ENCODE measurements at regions not wholly inside any gene's neighbourhood (a gene's known extent, or its start where the extent isn't known, plus 50 kb on each side); places are given as distances from the start of the nearest gene placed in this dataset.
"Not testable (repeated sequence)": the region's sequence is repeated elsewhere in the genome, so short reads cannot be mapped to it uniquely, and the experiment has no call there.

DNA sequence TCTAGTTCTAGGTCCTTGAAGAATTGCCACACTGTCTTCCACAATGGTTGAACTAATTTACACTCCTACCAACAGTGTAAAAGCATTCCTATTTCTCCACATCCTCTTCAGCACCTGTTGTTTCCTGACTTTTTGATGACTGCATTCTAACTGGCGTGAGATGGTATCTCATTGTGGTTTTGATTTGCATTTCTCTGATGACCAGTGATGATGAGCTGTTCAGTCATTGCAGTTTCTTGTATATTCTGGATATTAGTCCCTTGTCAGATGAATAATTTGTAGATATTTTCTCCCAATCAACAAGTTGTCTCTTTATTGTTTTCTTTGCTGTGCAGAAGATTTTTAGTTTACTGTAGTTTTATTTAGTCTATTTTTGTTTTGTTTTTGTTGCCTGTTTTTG lies 812.3 kb upstream of the ACO1 start:
- H3K4me2 ChIP-seq (ENCODE audit: low read length); H3K9ac ChIP-seq (ENCODE audit: low read length); H4K8ac ChIP-seq (ENCODE audit: low read depth, low read length); H3K36me3 ChIP-seq (ENCODE audit: control insufficient read depth in 1 of 2, insufficient read depth in 2 of 2, low read length in 2 of 2); H3K18ac ChIP-seq (ENCODE audit: low read length); H2AFZ ChIP-seq (ENCODE audit: insufficient read depth, low read length, poor library complexity); H3K79me2 ChIP-seq (ENCODE audit: control insufficient read depth, insufficient read depth, low read length, poor library complexity); H4K12ac ChIP-seq (ENCODE audit: low read depth, low read length); H3K4me3 ChIP-seq (ENCODE audit: low read depth, low read length); H2BK120ac ChIP-seq (ENCODE audit: insufficient read depth, low read length, poor library complexity); H3K9me3 ChIP-seq (ENCODE audit: insufficient read depth, low read depth, low read length); H3K23ac ChIP-seq (ENCODE audit: low read length); H3K4me1 ChIP-seq (ENCODE audit: control insufficient read depth in 1 of 2, insufficient read depth in 2 of 2, low read length in 2 of 2); H3K79me1 ChIP-seq (ENCODE audit: low read length); H2BK12ac ChIP-seq (ENCODE audit: low read length); H2BK5ac ChIP-seq (ENCODE audit: low read depth, low read length, poor library complexity); H3K4ac ChIP-seq (ENCODE audit: low read depth, low read length); H2AK5ac ChIP-seq (ENCODE audit: low read length); H3K27me3 ChIP-seq (ENCODE audit: insufficient read depth, low read length); H4K91ac ChIP-seq (ENCODE audit: low read depth, low read length); H3K14ac ChIP-seq (ENCODE audit: low read length); DNase-seq; H3K27ac ChIP-seq (ENCODE audit: low read depth, low read length): not testable (repeated sequence)
- WGBS (ENCODE audit: extremely low coverage, insufficient coverage, insufficient read length) = no CpG with 5 or more reads among the region's 1 CpG

- no peak overlapping the region for H3K4me2 ChIP-seq (ENCODE audit: low read length)
- no peak overlapping the region for H2BK120ac ChIP-seq (ENCODE audit: insufficient read depth, low read length, poor library complexity)
- no peak overlapping the region for H3K18ac ChIP-seq (ENCODE audit: low read length)
- H2BK5ac ChIP-seq (ENCODE audit: low read depth, low read length, poor library complexity) = no peak overlapping the region
- no peak overlapping the region for H4K8ac ChIP-seq (ENCODE audit: low read depth, low read length)
- H3K14ac ChIP-seq (ENCODE audit: low read length) = no peak overlapping the region
- H3K27ac ChIP-seq (ENCODE audit: low read depth, low read length) = no peak overlapping the region
- H3K36me3 ChIP-seq (ENCODE audit: control insufficient read depth in 1 of 2, insufficient read depth in 2 of 2, low read length in 2 of 2) = no peaks in the 10 kb centered on the region
- no peak overlapping the region for H4K12ac ChIP-seq (ENCODE audit: low read depth, low read length)
- H3K4me3 ChIP-seq (ENCODE audit: low read depth, low read length) = no peak overlapping the region
- DNase-seq = peak in 1 of 2 donors; percentile 4
- no peak overlapping the region for H3K9ac ChIP-seq (ENCODE audit: low read length)
- no peak overlapping the region for H2AK5ac ChIP-seq (ENCODE audit: low read length)
- H2BK12ac ChIP-seq (ENCODE audit: low read length) = no peak overlapping the region
- no peaks in the 10 kb centered on the region for H3K79me2 ChIP-seq (ENCODE audit: control insufficient read depth, insufficient read depth, low read length, poor library complexity)
- no peak overlapping the region for H3K4ac ChIP-seq (ENCODE audit: low read depth, low read length)
- H2AFZ ChIP-seq (ENCODE audit: insufficient read depth, low read length, poor library complexity) = no peak overlapping the region
- no CpG with 5 or more reads among the region's 2 CpGs for WGBS (ENCODE audit: extremely low coverage, insufficient coverage, insufficient read length)
- peaks cover 2 to 6% of the 10 kb centered on the region in 2 experiments for H3K4me1 ChIP-seq (ENCODE audit: control insufficient read depth in 1 of 2, insufficient read depth in 2 of 2, low read length in 2 of 2)
- no peaks in the 10 kb centered on the region for H3K27me3 ChIP-seq (ENCODE audit: insufficient read depth, low read length)
- H3K23ac ChIP-seq (ENCODE audit: low read length) = no peak overlapping the region
- H3K9me3 ChIP-seq (ENCODE audit: insufficient read depth, low read depth, low read length) = no peaks in the 10 kb centered on the region
- H4K91ac ChIP-seq (ENCODE audit: low read depth, low read length) = no peak overlapping the region
- no peaks in the 10 kb centered on the region for H3K79me1 ChIP-seq (ENCODE audit: low read length)
These were observed 810.9 kb upstream of the ACO1 start for GRCh38 chr9:31573561-31573960.

- Histone ChIP-seq H3K4ac (ENCODE audit: low read depth, low read length) (no peak overlapping the region), H2BK12ac (ENCODE audit: low read length) (no peak overlapping the region), H2BK5ac (ENCODE audit: low read depth, low read length, poor library complexity) (no peak overlapping the region), H2AFZ (ENCODE audit: insufficient read depth, low read length, poor library complexity) (no peak overlapping the region), H3K4me3 (ENCODE audit: low read depth, low read length) (no peak overlapping the region), H4K12ac (ENCODE audit: low read depth, low read length) (no peak overlapping the region), H3K79me2 (ENCODE audit: control insufficient read depth, insufficient read depth, low read length, poor library complexity) (no peaks in the 10 kb centered on the region), H3K9ac (ENCODE audit: low read length) (no peak overlapping the region), H3K18ac (ENCODE audit: low read length) (no peak overlapping the region), H3K36me3 (ENCODE audit: control insufficient read depth in 1 of 2, insufficient read depth in 2 of 2, low read length in 2 of 2) (no peaks in the 10 kb centered on the region), H4K8ac (ENCODE audit: low read depth, low read length) (no peak overlapping the region), H3K27ac (ENCODE audit: low read depth, low read length) (no peak overlapping the region), H4K91ac (ENCODE audit: low read depth, low read length) (no peak overlapping the region), H3K27me3 (ENCODE audit: insufficient read depth, low read length) (no peaks in the 10 kb centered on the region), H2BK120ac (ENCODE audit: insufficient read depth, low read length, poor library complexity) (no peak overlapping the region), H3K23ac (ENCODE audit: low read length) (no peak overlapping the region), H3K79me1 (ENCODE audit: low read length) (no peaks in the 10 kb centered on the region), H2AK5ac (ENCODE audit: low read length) (no peak overlapping the region), H3K4me1 (ENCODE audit: control insufficient read depth in 1 of 2, insufficient read depth in 2 of 2, low read length in 2 of 2) (peaks cover 2 to 6% of the 10 kb centered on the region in 2 experiments), H3K14ac (ENCODE audit: low read length) (no peak overlapping the region), H3K4me2 (ENCODE audit: low read length) (peak overlapping the region; percentile 20), H3K9me3 (ENCODE audit: insufficient read depth, low read depth, low read length) (no peaks in the 10 kb centered on the region)
- peak; percentile 24 to 65 for DNase-seq
- 100% methylated on average over 2 of the region's 4 CpGs for WGBS (ENCODE audit: extremely low coverage, insufficient coverage, insufficient read length)
These were observed 810.3 kb upstream of the ACO1 start for GRCh38 chr9:31574006-31574765.

- WGBS (ENCODE audit: extremely low coverage, insufficient coverage, insufficient read length) = no CpG with 5 or more reads among the region's 3 CpGs
- no peak for DNase-seq
- no peak overlapping the region for H3K14ac ChIP-seq (ENCODE audit: low read length)
- no peaks in the 10 kb centered on the region for H3K4me1 ChIP-seq (ENCODE audit: control insufficient read depth in 1 of 2, insufficient read depth in 2 of 2, low read length in 2 of 2)
- no peak overlapping the region for H4K8ac ChIP-seq (ENCODE audit: low read depth, low read length)
- no peak overlapping the region for H3K18ac ChIP-seq (ENCODE audit: low read length)
- H3K79me2 ChIP-seq (ENCODE audit: control insufficient read depth, insufficient read depth, low read length, poor library complexity) = no peaks in the 10 kb centered on the region
- no peak overlapping the region for H4K91ac ChIP-seq (ENCODE audit: low read depth, low read length)
- H4K12ac ChIP-seq (ENCODE audit: low read depth, low read length) = no peak overlapping the region
- H3K4me3 ChIP-seq (ENCODE audit: low read depth, low read length) = no peak overlapping the region
- no peak overlapping the region for H2BK5ac ChIP-seq (ENCODE audit: low read depth, low read length, poor library complexity)
- H2BK12ac ChIP-seq (ENCODE audit: low read length) = no peak overlapping the region
- H3K4me2 ChIP-seq (ENCODE audit: low read length) = no peak overlapping the region
- no peaks in the 10 kb centered on the region for H3K79me1 ChIP-seq (ENCODE audit: low read length)
- H2BK120ac ChIP-seq (ENCODE audit: insufficient read depth, low read length, poor library complexity) = no peak overlapping the region
- no peak overlapping the region for H3K27ac ChIP-seq (ENCODE audit: low read depth, low read length)
- no peak overlapping the region for H3K23ac ChIP-seq (ENCODE audit: low read length)
- H3K9me3 ChIP-seq (ENCODE audit: insufficient read depth, low read depth, low read length) = no peaks in the 10 kb centered on the region
- H2AK5ac ChIP-seq (ENCODE audit: low read length) = no peak overlapping the region
- H3K27me3 ChIP-seq (ENCODE audit: insufficient read depth, low read length) = no peaks in the 10 kb centered on the region
- H3K36me3 ChIP-seq (ENCODE audit: control insufficient read depth in 1 of 2, insufficient read depth in 2 of 2, low read length in 2 of 2) = no peaks in the 10 kb centered on the region
- H3K4ac ChIP-seq (ENCODE audit: low read depth, low read length) = no peak overlapping the region
- no peak overlapping the region for H2AFZ ChIP-seq (ENCODE audit: insufficient read depth, low read length, poor library complexity)
- H3K9ac ChIP-seq (ENCODE audit: low read length) = no peak overlapping the region
These were observed 802.4 kb upstream of the ACO1 start for GRCh38 chr9:31582071-31582470.
